ENCODE measurements at regions not wholly inside any gene's neighbourhood (a gene's known extent, or its start where the extent isn't known, plus 50 kb on each side); places are given as distances from the start of the nearest gene placed in this dataset.
"Not testable (repeated sequence)": the region's sequence is repeated elsewhere in the genome, so short reads cannot be mapped to it uniquely, and the experiment has no call there.

- intact Hi-C loops (cut with micrococcal nuclease): loop anchor here (10.0 kb wide), 1 partner anchor 1799 kb away; no protein-coding TSS in a partner anchor
Measured at GRCh38 chr5:120314191-120314590, 149.9 kb upstream of the PRR16 start.

GRCh38 chr5:120320626-120321025, 143.5 kb upstream of the PRR16 start:
- intact Hi-C loops (cut with micrococcal nuclease): no loop called here

GRCh38 chr5:120326651-120327050, 137.4 kb upstream of the PRR16 start:
- intact Hi-C loops (cut with micrococcal nuclease): no loop called here

- intact Hi-C loops (cut with micrococcal nuclease): no loop called here
Measured at GRCh38 chr5:120327180-120327579, 136.9 kb upstream of the PRR16 start.

- intact Hi-C loops (cut with micrococcal nuclease): no loop called here
Measured at GRCh38 chr5:120329095-120329494, 135.0 kb upstream of the PRR16 start.

GRCh38 chr5:120330558-120330957, 133.5 kb upstream of the PRR16 start:
- intact Hi-C loops (cut with micrococcal nuclease): no loop called here

GRCh38 chr5:120344181-120344580, 119.9 kb upstream of the PRR16 start:
- intact Hi-C loops (cut with micrococcal nuclease): no loop called here

- intact Hi-C loops (cut with micrococcal nuclease): no loop called here
Measured at GRCh38 chr5:120345947-120346346, 118.2 kb upstream of the PRR16 start.

GRCh38 chr5:120351071-120351470, 113.0 kb upstream of the PRR16 start:
- intact Hi-C loops (cut with micrococcal nuclease): not testable (repeated sequence)

GRCh38 chr5:120354126-120354525, 110.0 kb upstream of the PRR16 start:
- intact Hi-C loops (cut with micrococcal nuclease): no loop called here

- intact Hi-C loops (cut with micrococcal nuclease): no loop called here
Measured at GRCh38 chr5:120358949-120359348, 105.2 kb upstream of the PRR16 start.

GRCh38 chr5:120361941-120362340, 102.2 kb upstream of the PRR16 start:
- intact Hi-C loops (cut with micrococcal nuclease): no loop called here

- intact Hi-C loops (cut with micrococcal nuclease): no loop called here
Measured at GRCh38 chr5:120362426-120362825, 101.7 kb upstream of the PRR16 start.

GRCh38 chr5:120365656-120366446, 98.2 kb upstream of the PRR16 start:
- intact Hi-C loops (cut with micrococcal nuclease): no loop called here

- intact Hi-C loops (cut with micrococcal nuclease): no loop called here
Measured at GRCh38 chr5:120367896-120368634, 96.0 kb upstream of the PRR16 start.

GRCh38 chr5:120368923-120369715, 95.0 kb upstream of the PRR16 start:
- intact Hi-C loops (cut with micrococcal nuclease): no loop called here

GRCh38 chr5:120372899-120373298, 91.2 kb upstream of the PRR16 start:
- intact Hi-C loops (cut with micrococcal nuclease): no loop called here

- intact Hi-C loops (cut with micrococcal nuclease): no loop called here
Measured at GRCh38 chr5:120375248-120375647, 88.9 kb upstream of the PRR16 start.

- intact Hi-C loops (cut with micrococcal nuclease): no loop called here
Measured at GRCh38 chr5:120380644-120381043, 83.5 kb upstream of the PRR16 start.

- intact Hi-C loops (cut with micrococcal nuclease): no loop called here
Measured at GRCh38 chr5:120382833-120383232, 81.3 kb upstream of the PRR16 start.

GRCh38 chr5:120386981-120387380, 77.1 kb upstream of the PRR16 start:
- intact Hi-C loops (cut with micrococcal nuclease): loop anchor here (5.0 kb wide), 1 partner anchor 70 kb away; no protein-coding TSS in a partner anchor
